Ishikawa (cell line): ENCODE measurements at regions not wholly inside any gene's neighbourhood (a gene's known extent, or its start where the extent isn't known, plus 50 kb on each side); places are given as distances from the start of the nearest gene placed in this dataset.

ENCODE experiments used
- CEBPB ChIP-seq: IDR thresholded peaks from 2 replicates; pipeline ENCODE4 v1.6.1; 2012
- CREB1 ChIP-seq: IDR thresholded peaks from 2 replicates; pipeline ENCODE4 v1.6.1; 2012; ENCODE audit warnings: low read depth
- EGR1 ChIP-seq: IDR thresholded peaks from 2 replicates; pipeline ENCODE4 v1.6.1; 2012
- EP300 ChIP-seq: IDR thresholded peaks from 2 replicates; pipeline ENCODE4 v1.6.1; 2012; ENCODE audit warnings: borderline replicate concordance
- FOXM1 ChIP-seq: IDR thresholded peaks from 2 replicates; pipeline ENCODE4 v1.6.1; 2012; ENCODE audit warnings: low read depth, borderline replicate concordance
- NFIC ChIP-seq: IDR thresholded peaks from 2 replicates; pipeline ENCODE4 v1.6.1; 2012
- RAD21 ChIP-seq: IDR thresholded peaks from 2 replicates; pipeline ENCODE4 v1.6.1; 2012; ENCODE audit warnings: low read depth
- TAF1 ChIP-seq: IDR thresholded peaks from 2 replicates; pipeline ENCODE4 v1.6.1; 2012; ENCODE audit warnings: low read depth, mild to moderate bottlenecking
- TCF12 ChIP-seq: IDR thresholded peaks from 2 replicates; pipeline ENCODE4 v1.6.1; 2012; ENCODE audit warnings: low read depth
- TEAD4 ChIP-seq: IDR thresholded peaks from 2 replicates; pipeline ENCODE4 v1.6.1; 2012
- YY1 ChIP-seq: IDR thresholded peaks from 2 replicates; pipeline ENCODE4 v1.6.1; 2012; ENCODE audit warnings: low read depth
- ZBTB7A ChIP-seq: IDR thresholded peaks from 2 replicates; pipeline ENCODE4 v1.6.1; 2012; ENCODE audit warnings: low read depth
- TF ChIP-seq, protein P1 (sequence below): IDR thresholded peaks from 2 replicates; pipeline ENCODE4 v1.6.1; 2012
- TF ChIP-seq, protein P2 (sequence below): IDR thresholded peaks from 2 replicates; pipeline ENCODE4 v1.6.1; 2012; ENCODE audit warnings: low read depth, mild to moderate bottlenecking
- TF ChIP-seq, protein P3 (sequence below): IDR thresholded peaks from 2 replicates; pipeline ENCODE4 v1.6.1; 2012

DNA sequence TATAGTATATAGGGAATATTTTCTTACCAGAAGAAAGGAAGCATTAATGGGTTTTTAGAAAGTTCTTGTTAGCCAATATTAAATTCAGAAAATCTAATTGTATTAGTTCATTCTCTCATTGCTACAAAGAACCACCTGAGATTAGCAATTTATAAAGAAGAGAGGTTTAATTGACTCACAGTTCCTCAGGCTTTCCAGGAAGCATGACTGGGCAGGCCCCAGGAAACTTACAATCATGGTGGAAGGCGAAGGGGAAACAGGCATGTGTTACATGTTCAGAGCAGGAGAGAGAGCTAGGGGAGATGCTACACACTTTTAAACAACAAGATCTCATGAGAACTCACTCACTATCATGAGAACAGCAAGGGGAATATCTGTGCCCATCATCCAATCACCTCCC is 304.0 kb upstream of the CDH12 start:
- TF ChIP-seq, protein P1, sequence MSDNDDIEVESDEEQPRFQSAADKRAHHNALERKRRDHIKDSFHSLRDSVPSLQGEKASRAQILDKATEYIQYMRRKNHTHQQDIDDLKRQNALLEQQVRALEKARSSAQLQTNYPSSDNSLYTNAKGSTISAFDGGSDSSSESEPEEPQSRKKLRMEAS: no peak
- TF ChIP-seq CEBPB: no peak
- no peak for TF ChIP-seq TCF12
- TF ChIP-seq YY1: no peak
- TF ChIP-seq CREB1: no peak

DNA sequence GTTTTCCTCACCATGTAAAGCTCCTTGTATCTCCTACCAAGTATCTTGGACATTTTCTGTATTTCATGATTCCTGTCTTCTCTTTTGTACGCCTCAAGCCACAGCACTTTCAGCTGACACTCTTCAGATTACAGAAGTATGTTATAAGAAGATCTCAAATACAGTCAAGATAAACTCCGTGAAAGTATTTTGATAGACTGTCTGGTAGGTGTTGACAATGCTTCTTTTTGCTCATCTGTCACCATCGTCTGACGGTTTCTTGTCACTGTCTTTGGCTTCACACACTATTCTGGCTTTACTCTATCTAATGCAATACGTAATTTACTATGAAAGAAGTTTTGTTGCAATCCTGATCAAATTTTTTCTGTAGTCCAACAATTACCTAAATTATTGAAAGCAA is 294.5 kb upstream of the CDH12 start:
- TF ChIP-seq TAF1: no peak
- TF ChIP-seq, protein P2, sequence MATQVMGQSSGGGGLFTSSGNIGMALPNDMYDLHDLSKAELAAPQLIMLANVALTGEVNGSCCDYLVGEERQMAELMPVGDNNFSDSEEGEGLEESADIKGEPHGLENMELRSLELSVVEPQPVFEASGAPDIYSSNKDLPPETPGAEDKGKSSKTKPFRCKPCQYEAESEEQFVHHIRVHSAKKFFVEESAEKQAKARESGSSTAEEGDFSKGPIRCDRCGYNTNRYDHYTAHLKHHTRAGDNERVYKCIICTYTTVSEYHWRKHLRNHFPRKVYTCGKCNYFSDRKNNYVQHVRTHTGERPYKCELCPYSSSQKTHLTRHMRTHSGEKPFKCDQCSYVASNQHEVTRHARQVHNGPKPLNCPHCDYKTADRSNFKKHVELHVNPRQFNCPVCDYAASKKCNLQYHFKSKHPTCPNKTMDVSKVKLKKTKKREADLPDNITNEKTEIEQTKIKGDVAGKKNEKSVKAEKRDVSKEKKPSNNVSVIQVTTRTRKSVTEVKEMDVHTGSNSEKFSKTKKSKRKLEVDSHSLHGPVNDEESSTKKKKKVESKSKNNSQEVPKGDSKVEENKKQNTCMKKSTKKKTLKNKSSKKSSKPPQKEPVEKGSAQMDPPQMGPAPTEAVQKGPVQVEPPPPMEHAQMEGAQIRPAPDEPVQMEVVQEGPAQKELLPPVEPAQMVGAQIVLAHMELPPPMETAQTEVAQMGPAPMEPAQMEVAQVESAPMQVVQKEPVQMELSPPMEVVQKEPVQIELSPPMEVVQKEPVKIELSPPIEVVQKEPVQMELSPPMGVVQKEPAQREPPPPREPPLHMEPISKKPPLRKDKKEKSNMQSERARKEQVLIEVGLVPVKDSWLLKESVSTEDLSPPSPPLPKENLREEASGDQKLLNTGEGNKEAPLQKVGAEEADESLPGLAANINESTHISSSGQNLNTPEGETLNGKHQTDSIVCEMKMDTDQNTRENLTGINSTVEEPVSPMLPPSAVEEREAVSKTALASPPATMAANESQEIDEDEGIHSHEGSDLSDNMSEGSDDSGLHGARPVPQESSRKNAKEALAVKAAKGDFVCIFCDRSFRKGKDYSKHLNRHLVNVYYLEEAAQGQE: no peak
- no peak for TF ChIP-seq EP300
- no peak for TF ChIP-seq NFIC
- TF ChIP-seq CEBPB: no peak
- TF ChIP-seq EGR1: no peak
- TF ChIP-seq CREB1: no peak
- TF ChIP-seq ZBTB7A: no peak
- TF ChIP-seq FOXM1: no peak
- TF ChIP-seq, protein P1: no peak
- no peak for TF ChIP-seq TEAD4
- TF ChIP-seq YY1: no peak
- TF ChIP-seq, protein P3, sequence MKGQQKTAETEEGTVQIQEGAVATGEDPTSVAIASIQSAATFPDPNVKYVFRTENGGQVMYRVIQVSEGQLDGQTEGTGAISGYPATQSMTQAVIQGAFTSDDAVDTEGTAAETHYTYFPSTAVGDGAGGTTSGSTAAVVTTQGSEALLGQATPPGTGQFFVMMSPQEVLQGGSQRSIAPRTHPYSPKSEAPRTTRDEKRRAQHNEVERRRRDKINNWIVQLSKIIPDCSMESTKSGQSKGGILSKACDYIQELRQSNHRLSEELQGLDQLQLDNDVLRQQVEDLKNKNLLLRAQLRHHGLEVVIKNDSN: no peak
- TF ChIP-seq TCF12: no peak
- no peak for TF ChIP-seq RAD21

DNA sequence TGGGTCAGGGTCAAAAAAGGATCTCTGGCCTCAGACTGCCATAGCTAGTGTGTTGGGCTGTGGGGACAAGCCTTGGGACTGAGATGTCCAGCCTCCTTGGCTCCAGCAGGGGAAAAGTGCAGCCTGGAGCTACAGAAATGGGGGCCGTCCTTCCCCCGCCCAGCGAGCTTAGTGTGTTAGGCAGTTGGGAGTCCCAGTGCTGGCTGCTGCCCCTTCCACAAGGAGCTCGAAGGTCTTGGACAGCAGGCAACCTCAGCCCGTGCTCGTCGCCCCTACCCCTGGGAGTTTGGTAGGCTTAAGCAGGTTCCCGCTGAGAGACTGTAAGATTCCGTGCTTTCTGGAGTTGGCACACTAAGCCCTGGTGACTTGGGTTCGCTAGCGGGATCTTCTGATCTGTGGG is 293.0 kb upstream of the CDH12 start:
- TF ChIP-seq CEBPB (no peak), TAF1 (no peak), TEAD4 (no peak)

DNA sequence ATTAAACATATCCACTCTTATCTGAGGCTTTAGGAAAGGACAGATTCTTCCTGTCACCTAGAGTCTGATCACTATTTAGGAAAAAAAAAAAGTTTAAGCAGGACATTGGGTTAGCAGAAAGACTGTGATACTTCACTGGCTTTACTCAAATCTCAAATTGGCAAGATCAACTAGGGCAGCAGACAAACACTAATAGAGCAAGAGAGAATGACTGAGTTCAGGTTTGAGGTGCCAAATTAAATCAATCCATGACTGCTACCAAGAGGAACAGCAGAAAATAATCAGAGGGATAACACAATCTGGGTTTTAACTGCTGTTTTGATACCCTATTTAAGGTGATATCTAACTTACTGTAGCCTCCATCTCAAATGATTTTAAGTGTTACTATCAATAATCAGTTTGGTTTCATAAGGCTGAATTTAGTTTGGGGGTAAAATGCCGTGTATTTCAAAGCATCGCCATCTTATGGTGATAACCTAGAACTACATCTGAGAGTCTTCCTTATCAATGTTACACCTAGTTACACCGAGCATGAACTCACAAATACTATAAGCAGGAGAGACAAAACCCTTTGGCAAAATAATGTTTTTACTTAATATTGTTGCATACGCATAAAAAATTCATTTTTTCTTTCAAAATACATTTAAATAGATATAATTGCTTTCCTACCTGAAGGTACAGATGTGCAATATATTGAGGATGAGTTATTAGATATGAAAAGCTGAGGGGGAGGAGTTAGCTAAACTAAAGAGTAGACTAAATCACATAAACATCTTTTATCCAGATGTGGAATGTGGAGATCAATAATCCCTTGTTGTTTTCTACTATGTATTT is 286.4 kb upstream of the CDH12 start:
- TF ChIP-seq FOXM1: no peak
- TF ChIP-seq RAD21: peak; percentile 54

DNA sequence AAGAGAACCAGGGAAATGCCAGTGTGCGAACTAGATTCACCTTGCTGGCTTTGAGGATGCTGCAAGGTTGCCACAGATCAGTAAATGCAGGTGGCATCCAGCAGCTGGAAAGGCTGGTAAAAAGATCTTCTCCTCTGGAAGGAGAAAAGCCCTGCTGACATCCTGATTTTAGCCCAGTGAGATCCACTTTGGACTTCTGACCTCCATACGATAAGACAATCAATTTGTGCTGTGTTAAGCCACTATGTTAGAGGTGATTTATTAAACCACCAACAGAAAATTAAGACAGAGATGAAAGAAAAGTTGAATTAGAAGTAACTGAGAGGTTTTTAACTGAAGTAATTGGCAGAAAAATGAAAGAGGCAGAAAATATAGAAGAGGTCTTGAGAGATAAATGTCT is 283.8 kb upstream of the CDH12 start:
- TF ChIP-seq TCF12: no peak

DNA sequence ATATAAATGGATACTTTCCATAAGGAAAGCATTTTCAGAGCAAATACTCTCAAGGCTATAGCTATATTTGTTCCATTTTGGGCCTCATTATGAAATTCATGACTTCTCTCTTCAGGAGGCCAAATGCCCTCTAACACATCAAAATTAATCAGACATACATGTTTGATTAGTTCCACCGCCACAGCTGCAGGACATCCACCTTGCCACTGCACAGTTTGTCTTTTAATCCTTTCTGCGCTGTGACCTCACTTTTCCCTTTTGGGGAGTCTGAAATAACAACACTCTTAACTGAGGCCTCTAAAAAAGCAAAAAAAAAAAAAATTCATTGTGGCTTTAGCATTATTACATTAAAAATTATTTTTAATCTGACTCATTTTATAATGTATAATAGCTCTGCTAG is 279.1 kb upstream of the CDH12 start:
- TF ChIP-seq TCF12: no peak
- TF ChIP-seq, protein P2: no peak
- TF ChIP-seq YY1: no peak
- TF ChIP-seq EGR1: no peak
- TF ChIP-seq, protein P1: no peak
- no peak for TF ChIP-seq EP300
- no peak for TF ChIP-seq RAD21
- TF ChIP-seq TAF1: no peak
- TF ChIP-seq CEBPB: no peak
- TF ChIP-seq CREB1: no peak

DNA sequence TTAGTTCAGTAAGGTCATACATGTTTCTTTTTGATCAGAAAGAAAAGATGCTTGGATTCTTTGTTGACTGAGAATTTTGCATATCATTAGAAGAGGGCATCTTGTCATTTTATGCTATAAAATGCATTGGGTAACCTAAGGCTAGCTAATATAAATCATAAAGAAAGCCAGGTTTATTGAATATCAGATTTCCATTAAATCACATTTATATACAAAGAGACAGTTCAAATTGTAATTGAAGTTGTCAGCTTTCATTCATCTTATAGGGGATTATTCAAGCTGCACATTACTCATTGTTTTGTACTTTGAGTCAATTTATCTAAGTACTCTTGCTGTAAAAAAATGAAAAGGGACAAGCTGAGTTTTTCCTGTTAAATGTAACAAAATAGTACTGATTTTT is 259.1 kb upstream of the CDH12 start:
- TF ChIP-seq, protein P2: no peak
- no peak for TF ChIP-seq FOXM1
- no peak for TF ChIP-seq CEBPB
